SK-N-SH (cell line): ENCODE measurements at regions not wholly inside any gene's neighbourhood (a gene's known extent, or its start where the extent isn't known, plus 50 kb on each side); places are given as distances from the start of the nearest gene placed in this dataset.
A peak's percentile ranks its signal among the peaks of the same experiment; 100 is the strongest.

Source experiments
- CTCF ChIA-PET: fragments of 300-600, 350-600 bp; formaldehyde crosslinking; extraction: SDS; loops from one replicate; lab custom pipeline; 2021; lab: Yijun Ruan, JAX
- POLR2A ChIA-PET: fragments of 350-600 bp; sonication (Branson Sonifier 250); formaldehyde crosslinking; extraction: SDS; loops from one replicate; lab custom pipeline; 2020; ENCODE audit warnings: antibody characterized with exemption, inconsistent platforms; lab: Yijun Ruan, JAX
- DNase-seq: peaks from one replicate; pipeline ENCODE4 v3.0.0; 2012
- H2AFZ ChIP-seq: fragments of 200-600 bp; sonication (generic); 2 replicates; pipeline ENCODE4 v1.8.1; 2016; ENCODE audit warnings: antibody characterized with exemption, mild to moderate bottlenecking, low read depth
- H3F3A ChIP-seq: fragments of 200-600 bp; sonication (generic); replicated peaks from 2 replicates; pipeline ENCODE3; 2016; ENCODE audit warnings: antibody characterized with exemption, mild to moderate bottlenecking; ENCODE audit not compliant: insufficient read depth
- H3K27ac ChIP-seq, 2 experiments: fragments of 200-500 bp in 1 of 2; fragments of 200-600 bp in 1 of 2; sonication (Bioruptor generic) in 1 of 2; sonication (generic), shearing (Covaris generic) in 1 of 2; 2 replicates each; pipeline versions ENCODE4 v1.5.1 to v1.6.1; 2014 to 2016; ENCODE audit warnings: low read depth in 2 of 2, inconsistent platforms in 1 of 2, low read length in 1 of 2, mild to moderate bottlenecking in 1 of 2, mixed read lengths in 1 of 2
- H3K27me3 ChIP-seq: fragments of 200-600 bp; sonication (generic), shearing (Covaris generic); 2 replicates; pipeline ENCODE4 v1.6.1; 2016; ENCODE audit warnings: mixed run types; ENCODE audit not compliant: insufficient read depth
- H3K36me3 ChIP-seq, 2 experiments: fragments of 200-500 bp in 1 of 2; fragments of 200-600 bp in 1 of 2; sonication (Bioruptor generic) in 1 of 2; sonication (generic) in 1 of 2; replicated peaks in 1 of 2; 2 replicates each; pipeline versions ENCODE3 to v1.5.1; 2014 to 2016; ENCODE audit warnings: low read length in 1 of 2, mild to moderate bottlenecking in 1 of 2; ENCODE audit not compliant: insufficient read depth in 2 of 2, control insufficient read depth in 1 of 2
- H3K4me1 ChIP-seq, 2 experiments: fragments of 200-500 bp in 1 of 2; fragments of 200-600 bp in 1 of 2; sonication (Bioruptor generic) in 1 of 2; sonication (generic), shearing (Covaris generic) in 1 of 2; 2 replicates each; pipeline versions ENCODE4 v1.5.1 to v1.6.1; 2014 to 2016; ENCODE audit warnings: low read depth in 1 of 2, low read length in 1 of 2, mixed run types in 1 of 2; ENCODE audit not compliant: insufficient read depth in 2 of 2, control insufficient read depth in 1 of 2
- H3K4me2 ChIP-seq: fragments of 200-600 bp; sonication (generic), shearing (Covaris generic); 2 replicates; pipeline ENCODE4 v1.6.1; 2017; ENCODE audit warnings: mixed run types
- H3K4me3 ChIP-seq, 2 experiments: fragments of 200-500 bp in 1 of 2; fragments of 200-600 bp in 1 of 2; sonication (Bioruptor generic) in 1 of 2; sonication (generic), shearing (Covaris generic) in 1 of 2; 2 replicates each; pipeline versions ENCODE4 v1.5.1 to v1.8.1; 2014 to 2016; ENCODE audit warnings: low read depth in 2 of 2, inconsistent platforms in 1 of 2, low read length in 1 of 2, mild to moderate bottlenecking in 1 of 2, mixed read lengths in 1 of 2, moderate library complexity in 1 of 2
- H3K79me2 ChIP-seq: fragments of 200-600 bp; sonication (generic); 2 replicates; pipeline ENCODE4 v1.8.1; 2017; ENCODE audit warnings: mild to moderate bottlenecking; ENCODE audit not compliant: insufficient read depth
- H3K9ac ChIP-seq: fragments of 200-600 bp; sonication (generic); 2 replicates; pipeline ENCODE4 v1.6.1; 2017; ENCODE audit warnings: mixed run types
- H3K9me2 ChIP-seq: fragments of 200-600 bp; sonication (generic); 2 replicates; pipeline ENCODE4 v1.6.1; 2017; ENCODE audit warnings: mixed run types
- H3K9me3 ChIP-seq: fragments of 200-600 bp; sonication (generic); 2 replicates; pipeline ENCODE4 v1.6.1; 2017; ENCODE audit warnings: mixed run types, mild to moderate bottlenecking, moderate library complexity
- H4K20me1 ChIP-seq: fragments of 200-600 bp; sonication (generic); 2 replicates; pipeline ENCODE4 v1.6.1; 2017; ENCODE audit warnings: mild to moderate bottlenecking, mixed run types; ENCODE audit not compliant: insufficient read depth
- ELF1 ChIP-seq: IDR thresholded peaks from 2 replicates; pipeline ENCODE4 v1.4.0; 2012
- EP300 ChIP-seq, 2 experiments: IDR thresholded peaks; 2 replicates each; pipeline versions ENCODE4 v1.4.0 to v1.6.1; 2012; ENCODE audit warnings: borderline replicate concordance in 1 of 2, low read depth in 1 of 2, low read length in 1 of 2
- EZH2phosphoT487 ChIP-seq: fragments of 200-600 bp; sonication (generic); IDR thresholded peaks from 2 replicates; pipeline ENCODE4 v1.6.1; 2017; ENCODE audit warnings: low read depth, mixed run types, mild to moderate bottlenecking, antibody characterized with exemption, moderate library complexity, borderline replicate concordance
- FOXJ3 ChIP-seq: sonication (generic); formaldehyde crosslinking; IDR thresholded peaks from 2 replicates; pipeline ENCODE4 v1.5.1; 2020; ENCODE audit warnings: mild to moderate bottlenecking, missing genetic modification reagents
- GABPA ChIP-seq: IDR thresholded peaks from 2 replicates; pipeline ENCODE4 v1.4.0; 2012; ENCODE audit warnings: low read depth, mild to moderate bottlenecking
- JUND ChIP-seq: IDR thresholded peaks from 2 replicates; pipeline ENCODE4 v1.4.0; 2012
- MAX ChIP-seq: IDR thresholded peaks from 2 replicates; pipeline ENCODE4 v1.4.0; 2012; ENCODE audit warnings: low read depth
- MXI1 ChIP-seq: IDR thresholded peaks from 2 replicates; pipeline ENCODE4 v1.6.1; 2012; ENCODE audit warnings: mild to moderate bottlenecking, low read depth, low read length, improper control_type of control experiment
- NRF1 ChIP-seq: IDR thresholded peaks from 2 replicates; pipeline ENCODE4 v1.6.1; 2012; ENCODE audit warnings: low read depth, mild to moderate bottlenecking, low read length
- PBX3 ChIP-seq: IDR thresholded peaks from 2 replicates; pipeline ENCODE4; 2012
- RAD21 ChIP-seq: IDR thresholded peaks from 2 replicates; pipeline ENCODE4 v1.6.1; 2012; ENCODE audit warnings: mild to moderate bottlenecking, low read length
- REST ChIP-seq: IDR thresholded peaks from 2 replicates; pipeline ENCODE4 v1.6.1; 2012; ENCODE audit warnings: mild to moderate bottlenecking, low read depth, low read length, moderate library complexity
- RFX5 ChIP-seq: IDR thresholded peaks from 2 replicates; pipeline ENCODE4 v1.6.1; 2012; ENCODE audit warnings: mild to moderate bottlenecking, improper control_type of control experiment, low read length
- SIN3A ChIP-seq: IDR thresholded peaks from 2 replicates; pipeline ENCODE4 v1.6.1; 2012; ENCODE audit warnings: low read depth, mild to moderate bottlenecking, low read length, moderate library complexity, borderline replicate concordance
- TAF1 ChIP-seq: IDR thresholded peaks from 2 replicates; pipeline ENCODE4 v1.6.1; 2012; ENCODE audit warnings: low read depth, mild to moderate bottlenecking, low read length, moderate library complexity, borderline replicate concordance
- TCF12 ChIP-seq: IDR thresholded peaks from 2 replicates; pipeline ENCODE4 v1.4.0; 2012
- TEAD4 ChIP-seq: IDR thresholded peaks from 2 replicates; pipeline ENCODE4 v1.4.0; 2012; ENCODE audit warnings: mild to moderate bottlenecking, borderline replicate concordance; ENCODE audit not compliant: insufficient read depth
- YY1 ChIP-seq: IDR thresholded peaks from 2 replicates; pipeline ENCODE4 v1.4.0; 2012; ENCODE audit warnings: low read depth, mild to moderate bottlenecking
- WGBS: methylation state at CpG from one replicate; pipeline ENCODE4 v1.1.6; 2017; ENCODE audit warnings: low lambda C conversion rate; 5-methylcytosine and 5-hydroxymethylcytosine counted together

GRCh38 chr21:27298465-27298864 is 331.6 kb upstream of the ADAMTS5 start:
- H3K36me3 ChIP-seq: no peaks in the 10 kb centered on the region
- H3K4me1 ChIP-seq: no peaks in the 10 kb centered on the region; a peak in 1 of 4 replicates
- no peaks in the 10 kb centered on the region for H4K20me1 ChIP-seq
- H3F3A ChIP-seq: no peaks in the 10 kb centered on the region
- H3K9ac ChIP-seq: no peak overlapping the region
- TF ChIP-seq TCF12 (no peak), MXI1 (no peak), ELF1 (no peak), PBX3 (no peak), EZH2phosphoT487 (no peak), FOXJ3 (CRISPR knock-in tag) (no peak), MAX (no peak), RFX5 (no peak)
- no peak overlapping the region for H3K4me2 ChIP-seq
- no peak overlapping the region for H3K27ac ChIP-seq
- no peak for DNase-seq
- H3K4me3 ChIP-seq: no peak overlapping the region
- CTCF ChIA-PET: interaction anchor here (1.1 to 1.6 kb wide), 2 partner anchors 17 to 403 kb away, joined by 3 read pairs; no protein-coding TSS in a partner anchor
- no peaks in the 10 kb centered on the region; the same call in 1 of the 2 replicates for H3K9me3 ChIP-seq
- no peaks in the 10 kb centered on the region for H3K27me3 ChIP-seq
- H3K9me2 ChIP-seq: no peaks in the 10 kb centered on the region
- WGBS: 60% methylated on average over 1 of the region's 1 CpG
- POLR2A ChIA-PET: no interaction called here
- H2AFZ ChIP-seq: no peak overlapping the region
- H3K79me2 ChIP-seq: no peaks in the 10 kb centered on the region

GRCh38 chr21:27293239-27293638 is 326.4 kb upstream of the ADAMTS5 start:
- Histone ChIP-seq H4K20me1 (no peaks in the 10 kb centered on the region), H3K79me2 (no peaks in the 10 kb centered on the region), H3K4me2 (no peak overlapping the region), H3K27me3 (no peaks in the 10 kb centered on the region), H3K4me3 (no peak overlapping the region), H3K4me1 (peaks cover 10 to 15% of the 10 kb centered on the region in 2 experiments; a peak in 2 of 4 replicates), H3K9me2 (no peaks in the 10 kb centered on the region), H3F3A (peaks cover 14% of the 10 kb centered on the region), H3K9ac (no peak overlapping the region), H2AFZ (no peak overlapping the region; the same call in 1 of the 2 replicates), H3K36me3 (no peaks in the 10 kb centered on the region), H3K27ac (peak overlapping the region in 1 of 2 experiments; percentile 82; a peak in 3 of 4 replicates), H3K9me3 (no peaks in the 10 kb centered on the region; the same call in 1 of the 2 replicates)
- CTCF ChIA-PET: interaction anchor here (0.8 to 0.9 kb wide), 2 partner anchors 68 to 201 kb away, joined by 3 read pairs; no protein-coding TSS in a partner anchor
- POLR2A ChIA-PET: no interaction called here
- DNase-seq: peak; percentile 28
- peak; percentile 23; the same call in 1 of the 2 replicates for TF ChIP-seq RAD21
- TF ChIP-seq EP300 (IDR thresholded peaks at IDR 0.05; ENCODE audit: borderline replicate concordance in 1 of 2, low read depth in 1 of 2, low read length in 1 of 2): peak in 1 of 2 experiments; percentile 45; a peak in 1 of 4 replicates
- TF ChIP-seq EZH2phosphoT487: no peak
- no peak for TF ChIP-seq JUND
- TF ChIP-seq TCF12: peak; percentile 32; the same call in 1 of the 2 replicates
- 45% methylated on average over 1 of the region's 1 CpG for WGBS

- Histone ChIP-seq H3K27me3 (no peaks in the 10 kb centered on the region), H4K20me1 (no peaks in the 10 kb centered on the region), H3K79me2 (no peaks in the 10 kb centered on the region), H2AFZ (0 out of 2 replicates have a peak overlapping the region, but pooled peaks have one; percentile 33), H3K9ac (no peak overlapping the region), H3F3A (peaks cover 14% of the 10 kb centered on the region), H3K9me2 (no peaks in the 10 kb centered on the region), H3K9me3 (no peaks in the 10 kb centered on the region; the same call in 1 of the 2 replicates), H3K36me3 (no peaks in the 10 kb centered on the region), H3K4me1 (peaks cover 10 to 15% of the 10 kb centered on the region in 2 experiments; a peak in 2 of 4 replicates), H3K27ac (peak overlapping the region; percentile 44 to 82), H3K4me2 (no peak overlapping the region; the same call in 1 of the 2 replicates), H3K4me3 (no peak overlapping the region)
- DNase-seq: no peak
- ChIA-PET POLR2A (no interaction called here), CTCF (interaction anchor here (0.9 kb wide), 1 partner anchor 68 kb away, joined by 3 read pairs; no protein-coding TSS in a partner anchor)
- WGBS: 40% methylated on average over 2 of the region's 2 CpGs
- TF ChIP-seq NRF1 (no peak), GABPA (no peak), EZH2phosphoT487 (no peak), YY1 (no peak), REST (no peak), SIN3A (no peak), TAF1 (no peak), TEAD4 (no peak), RFX5 (no peak), RAD21 (no peak)
Observed at GRCh38 chr21:27292783-27293182, 325.9 kb upstream of the ADAMTS5 start.
